PFSK-1 (cell line): ENCODE measurements at regions not wholly inside any gene's neighbourhood (a gene's known extent, or its start where the extent isn't known, plus 50 kb on each side); places are given as distances from the start of the nearest gene placed in this dataset.

Experiments
- FOXP2 ChIP-seq: optimal IDR thresholded peaks from 2 replicates; pipeline ENCODE3; 2011; ENCODE audit warnings: borderline replicate concordance, control low read depth, inconsistent platforms; ENCODE audit not compliant: insufficient read depth; ENCODE audit errors: extremely low read length, extremely low read depth
- POLR2AphosphoS5 ChIP-seq: IDR thresholded peaks from 2 replicates; pipeline ENCODE4 v1.6.1; 2012; ENCODE audit warnings: low read depth, mild to moderate bottlenecking, control low read depth, low read length, moderate library complexity

- TF ChIP-seq POLR2AphosphoS5, result no peak
- TF ChIP-seq FOXP2, result no peak
Observed at GRCh38 chr7:106756071-106756470, 95.1 kb upstream of the CCDC71L start.
